Parathyroid adenoma (tissue), 2 donors: ENCODE measurements at regions not wholly inside any gene's neighbourhood (a gene's known extent, or its start where the extent isn't known, plus 50 kb on each side); places are given as distances from the start of the nearest gene placed in this dataset.

Experiments
- H2AFZ ChIP-seq: fragments of 300-600 bp; sonication (generic); one replicate; pipeline ENCODE4 v1.7.0; 2017; ENCODE audit warnings: antibody characterized with exemption, mild to moderate bottlenecking
- H3K27ac ChIP-seq: fragments of 300-600 bp; sonication (generic); one replicate; pipeline ENCODE4 v1.7.0; 2017
- H3K27me3 ChIP-seq: fragments of 300-600 bp; sonication (generic); one replicate; pipeline ENCODE4 v1.7.0; 2017; ENCODE audit warnings: low read length; ENCODE audit not compliant: control insufficient read depth, insufficient read depth
- H3K36me3 ChIP-seq: fragments of 300-600 bp; sonication (generic); one replicate; pipeline ENCODE4 v1.7.0; 2017; ENCODE audit warnings: low read length; ENCODE audit not compliant: control insufficient read depth, insufficient read depth
- H3K4me1 ChIP-seq: fragments of 300-600 bp; sonication (generic); one replicate; pipeline ENCODE4 v1.7.0; 2017; ENCODE audit warnings: control low read depth
- H3K4me2 ChIP-seq: fragments of 300-600 bp; sonication (generic); one replicate; pipeline ENCODE4 v1.7.0; 2017; ENCODE audit warnings: low read length
- H3K4me3 ChIP-seq: fragments of 300-600 bp; sonication (generic); one replicate; pipeline ENCODE4 v1.7.0; 2017; ENCODE audit warnings: low read depth, low read length
- H3K79me2 ChIP-seq: fragments of 300-600 bp; sonication (generic); one replicate; pipeline ENCODE4 v1.7.0; 2017; ENCODE audit warnings: control low read depth
- H3K9ac ChIP-seq: fragments of 300-600 bp; sonication (generic); one replicate; pipeline ENCODE4 v1.7.0; 2017; ENCODE audit warnings: mild to moderate bottlenecking
- H3K9me3 ChIP-seq: fragments of 300-600 bp; sonication (generic); one replicate; pipeline ENCODE4 v1.7.0; 2017; ENCODE audit warnings: low read length; ENCODE audit not compliant: control insufficient read depth
- TF ChIP-seq, protein P1 (sequence below): fragments of 300-600 bp; sonication (generic); IDR thresholded peaks from one replicate; pipeline ENCODE4 v1.7.0; 2017; ENCODE audit warnings: antibody characterized with exemption, mild to moderate bottlenecking
- donor health status: primary hyperparathyroidism.

DNA sequence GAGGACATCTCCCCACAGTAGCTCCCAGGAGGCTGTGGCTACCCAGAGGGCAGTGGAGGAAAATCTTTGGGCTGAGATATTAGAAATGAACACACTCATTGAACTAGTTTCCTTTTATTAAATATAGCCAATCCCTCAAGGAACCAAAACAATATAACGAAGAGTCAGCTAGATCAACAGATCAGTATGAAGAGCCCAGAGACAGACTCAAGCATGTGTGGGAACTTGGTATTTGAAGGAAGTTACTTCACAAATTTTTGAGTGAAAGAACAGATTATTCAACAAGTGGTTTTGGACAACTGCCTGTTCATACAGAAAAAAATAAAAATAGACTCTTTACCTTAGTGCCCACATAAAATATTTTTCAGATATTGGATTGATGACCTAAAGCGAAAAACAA lies 183.6 kb upstream of the PMFBP1 start:
- TF ChIP-seq, protein P1, sequence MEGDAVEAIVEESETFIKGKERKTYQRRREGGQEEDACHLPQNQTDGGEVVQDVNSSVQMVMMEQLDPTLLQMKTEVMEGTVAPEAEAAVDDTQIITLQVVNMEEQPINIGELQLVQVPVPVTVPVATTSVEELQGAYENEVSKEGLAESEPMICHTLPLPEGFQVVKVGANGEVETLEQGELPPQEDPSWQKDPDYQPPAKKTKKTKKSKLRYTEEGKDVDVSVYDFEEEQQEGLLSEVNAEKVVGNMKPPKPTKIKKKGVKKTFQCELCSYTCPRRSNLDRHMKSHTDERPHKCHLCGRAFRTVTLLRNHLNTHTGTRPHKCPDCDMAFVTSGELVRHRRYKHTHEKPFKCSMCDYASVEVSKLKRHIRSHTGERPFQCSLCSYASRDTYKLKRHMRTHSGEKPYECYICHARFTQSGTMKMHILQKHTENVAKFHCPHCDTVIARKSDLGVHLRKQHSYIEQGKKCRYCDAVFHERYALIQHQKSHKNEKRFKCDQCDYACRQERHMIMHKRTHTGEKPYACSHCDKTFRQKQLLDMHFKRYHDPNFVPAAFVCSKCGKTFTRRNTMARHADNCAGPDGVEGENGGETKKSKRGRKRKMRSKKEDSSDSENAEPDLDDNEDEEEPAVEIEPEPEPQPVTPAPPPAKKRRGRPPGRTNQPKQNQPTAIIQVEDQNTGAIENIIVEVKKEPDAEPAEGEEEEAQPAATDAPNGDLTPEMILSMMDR: no peak

GRCh38 chr16:72349719-72350118 lies 177.8 kb upstream of the PMFBP1 start:
- H3K4me2 ChIP-seq: no peak overlapping the region
- no peak overlapping the region for H2AFZ ChIP-seq
- no peak overlapping the region for H3K4me3 ChIP-seq
- H3K27ac ChIP-seq: no peak overlapping the region
- no peaks in the 10 kb centered on the region for H3K36me3 ChIP-seq
- H3K9me3 ChIP-seq: no peaks in the 10 kb centered on the region
- H3K4me1 ChIP-seq: no peaks in the 10 kb centered on the region
- no peaks in the 10 kb centered on the region for H3K79me2 ChIP-seq
- TF ChIP-seq, protein P1: no peak
- no peak overlapping the region for H3K9ac ChIP-seq
- no peaks in the 10 kb centered on the region for H3K27me3 ChIP-seq

More for the DNA sequence above, 183.6 kb upstream of the PMFBP1 start:
- no peaks in the 10 kb centered on the region for H3K36me3 ChIP-seq
- H3K4me1 ChIP-seq: no peaks in the 10 kb centered on the region
- no peaks in the 10 kb centered on the region for H3K9me3 ChIP-seq
- no peaks in the 10 kb centered on the region for H3K27me3 ChIP-seq
- no peak overlapping the region for H3K27ac ChIP-seq
- no peak overlapping the region for H3K9ac ChIP-seq
- no peak overlapping the region for H2AFZ ChIP-seq
- H3K79me2 ChIP-seq: no peaks in the 10 kb centered on the region
- H3K4me2 ChIP-seq: no peak overlapping the region
- no peak overlapping the region for H3K4me3 ChIP-seq

GRCh38 chr16:72332926-72333325 lies 161.0 kb upstream of the PMFBP1 start:
- Histone ChIP-seq H3K27ac (no peak overlapping the region), H3K27me3 (no peaks in the 10 kb centered on the region), H3K36me3 (no peaks in the 10 kb centered on the region), H3K4me3 (no peak overlapping the region), H3K9me3 (no peaks in the 10 kb centered on the region), H3K79me2 (no peaks in the 10 kb centered on the region), H3K4me2 (no peak overlapping the region), H3K4me1 (no peaks in the 10 kb centered on the region), H3K9ac (no peak overlapping the region), H2AFZ (no peak overlapping the region)
- TF ChIP-seq, protein P1: no peak

GRCh38 chr16:72324578-72324977 lies 152.6 kb upstream of the PMFBP1 start:
- H3K4me2 ChIP-seq: no peak overlapping the region
- H3K36me3 ChIP-seq: no peaks in the 10 kb centered on the region
- no peak overlapping the region for H3K4me3 ChIP-seq
- TF ChIP-seq, protein P1: no peak
- H2AFZ ChIP-seq: no peak overlapping the region
- H3K9ac ChIP-seq: no peak overlapping the region
- no peaks in the 10 kb centered on the region for H3K27me3 ChIP-seq
- H3K79me2 ChIP-seq: no peaks in the 10 kb centered on the region
- no peaks in the 10 kb centered on the region for H3K4me1 ChIP-seq
- no peak overlapping the region for H3K27ac ChIP-seq
- H3K9me3 ChIP-seq: no peaks in the 10 kb centered on the region

- Histone ChIP-seq H3K4me1 (no peaks in the 10 kb centered on the region), H3K9ac (no peak overlapping the region), H3K79me2 (no peaks in the 10 kb centered on the region), H3K36me3 (no peaks in the 10 kb centered on the region), H3K27me3 (no peaks in the 10 kb centered on the region), H3K27ac (no peak overlapping the region), H3K4me2 (no peak overlapping the region), H3K4me3 (no peak overlapping the region), H3K9me3 (no peaks in the 10 kb centered on the region), H2AFZ (no peak overlapping the region)
- TF ChIP-seq, protein P1: no peak
Observed at GRCh38 chr16:72317446-72317845, 145.5 kb upstream of the PMFBP1 start.
